NCI-H2171 treated with DMSO at 0.1 percent for 48 hours (cell line): ENCODE measurements at regions not wholly inside any gene's neighbourhood (a gene's known extent, or its start where the extent isn't known, plus 50 kb on each side); places are given as distances from the start of the nearest gene placed in this dataset.
"Not testable (repeated sequence)": the region's sequence is repeated elsewhere in the genome, so short reads cannot be mapped to it uniquely, and the experiment has no call there.

Experiments
- DNase-seq: peaks from one replicate; lab custom pipeline; 2025; lab: John Stamatoyannopoulos, UW

GRCh38 chr1:189530162-189530561 lies 947.5 kb downstream of the BRINP3 start:
- no peak for DNase-seq

- no peak for DNase-seq
These were observed 939.4 kb downstream of the BRINP3 start for GRCh38 chr1:189538271-189538670.

GRCh38 chr1:189550498-189550897 lies 927.2 kb downstream of the BRINP3 start:
- peak; percentile 3 for DNase-seq

- no peak for DNase-seq
These were observed 913.9 kb downstream of the BRINP3 start for GRCh38 chr1:189563784-189564183.

GRCh38 chr1:189567890-189568289 lies 909.8 kb downstream of the BRINP3 start:
- no peak for DNase-seq

- no peak for DNase-seq
These were observed 881.5 kb downstream of the BRINP3 start for GRCh38 chr1:189596197-189596596.

- no peak for DNase-seq
These were observed 880.6 kb downstream of the BRINP3 start for GRCh38 chr1:189597083-189597482.

GRCh38 chr1:189605226-189605625 lies 872.4 kb downstream of the BRINP3 start:
- DNase-seq, result no peak

GRCh38 chr1:189606047-189606446 lies 871.6 kb downstream of the BRINP3 start:
- no peak for DNase-seq

GRCh38 chr1:189606795-189607476 lies 870.7 kb downstream of the BRINP3 start:
- no peak for DNase-seq

- no peak for DNase-seq
These were observed 870.1 kb downstream of the BRINP3 start for GRCh38 chr1:189607477-189608096.

- no peak for DNase-seq
These were observed 868.5 kb downstream of the BRINP3 start for GRCh38 chr1:189609167-189609566.

GRCh38 chr1:189616893-189617292 lies 860.8 kb downstream of the BRINP3 start:
- no peak for DNase-seq

GRCh38 chr1:189619682-189620332 lies 857.9 kb downstream of the BRINP3 start:
- DNase-seq, result peak; percentile 64

- DNase-seq, result no peak
These were observed 857.2 kb downstream of the BRINP3 start for GRCh38 chr1:189620471-189620870.

- DNase-seq, result no peak
These were observed 854.3 kb downstream of the BRINP3 start for GRCh38 chr1:189623336-189623735.

- DNase-seq, result no peak
These were observed 850.2 kb downstream of the BRINP3 start for GRCh38 chr1:189627427-189627826.

- DNase-seq, result no peak
These were observed 848.8 kb downstream of the BRINP3 start for GRCh38 chr1:189628857-189629256.

- no peak for DNase-seq
These were observed 844.0 kb downstream of the BRINP3 start for GRCh38 chr1:189633658-189634057.

GRCh38 chr1:189637041-189637440 lies 840.6 kb downstream of the BRINP3 start:
- no peak for DNase-seq

GRCh38 chr1:189644156-189644555 lies 833.5 kb downstream of the BRINP3 start:
- not testable (repeated sequence) for DNase-seq

GRCh38 chr1:189644970-189645369 lies 832.7 kb downstream of the BRINP3 start:
- no peak for DNase-seq

GRCh38 chr1:189646066-189646465 lies 831.6 kb downstream of the BRINP3 start:
- DNase-seq, result no peak
